ENCODE measurements at regions not wholly inside any gene's neighbourhood (a gene's known extent, or its start where the extent isn't known, plus 50 kb on each side); places are given as distances from the start of the nearest gene placed in this dataset.
A peak's percentile ranks its signal among the peaks of the same experiment; 100 is the strongest.

GRCh38 chr3:6088433-6088832, 772.5 kb upstream of the GRM7 start:
- TF ChIP-seq CTCF (conservative IDR thresholded peaks at IDR 0.05) (peak; percentile 8; the same call in 1 of the 2 replicates), ZFX (IDR thresholded peaks at IDR 0.05) (no peak)
